Choroid plexus epithelial cell (primary cell): ENCODE measurements at regions not wholly inside any gene's neighbourhood (a gene's known extent, or its start where the extent isn't known, plus 50 kb on each side); places are given as distances from the start of the nearest gene placed in this dataset.
A peak's percentile ranks its signal among the peaks of the same experiment; 100 is the strongest.

ENCODE experiments used
- DNase-seq: peaks from one replicate; pipeline ENCODE4 v3.0.0-alpha.2; 2010; ENCODE audit warnings: low read depth
- H3K4me3 ChIP-seq: 2 replicates; pipeline ENCODE4 v1.5.1; 2011; ENCODE audit warnings: low read depth, mild to moderate bottlenecking, control low read depth, low read length, moderate library complexity
- TF ChIP-seq, protein P1 (sequence below): conservative IDR thresholded peaks from 2 replicates; pipeline ENCODE4 v1.5.1; 2011; ENCODE audit warnings: low read depth, mild to moderate bottlenecking, control low read depth, inconsistent platforms, low read length, moderate library complexity

DNA sequence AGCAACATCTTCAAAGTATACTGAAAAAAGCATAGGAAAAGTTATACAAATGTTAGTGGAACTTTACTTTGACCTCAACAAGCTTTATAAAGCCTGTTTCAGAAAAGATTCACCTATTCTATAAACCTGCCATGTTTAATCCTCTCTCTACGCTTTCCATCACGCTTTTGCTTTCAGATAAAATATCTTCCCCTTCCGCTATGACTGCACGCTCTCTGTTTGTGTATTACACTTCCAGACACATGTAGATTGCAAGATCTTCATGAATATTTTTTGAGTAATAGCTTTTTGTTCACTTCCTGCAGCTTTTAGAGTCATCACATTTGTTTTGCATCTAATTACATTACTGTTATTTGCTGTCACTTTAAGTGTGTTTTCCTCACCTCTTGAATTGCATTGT is 271.4 kb downstream of the RASSF9 start:
- no peak for DNase-seq
- TF ChIP-seq, protein P1, sequence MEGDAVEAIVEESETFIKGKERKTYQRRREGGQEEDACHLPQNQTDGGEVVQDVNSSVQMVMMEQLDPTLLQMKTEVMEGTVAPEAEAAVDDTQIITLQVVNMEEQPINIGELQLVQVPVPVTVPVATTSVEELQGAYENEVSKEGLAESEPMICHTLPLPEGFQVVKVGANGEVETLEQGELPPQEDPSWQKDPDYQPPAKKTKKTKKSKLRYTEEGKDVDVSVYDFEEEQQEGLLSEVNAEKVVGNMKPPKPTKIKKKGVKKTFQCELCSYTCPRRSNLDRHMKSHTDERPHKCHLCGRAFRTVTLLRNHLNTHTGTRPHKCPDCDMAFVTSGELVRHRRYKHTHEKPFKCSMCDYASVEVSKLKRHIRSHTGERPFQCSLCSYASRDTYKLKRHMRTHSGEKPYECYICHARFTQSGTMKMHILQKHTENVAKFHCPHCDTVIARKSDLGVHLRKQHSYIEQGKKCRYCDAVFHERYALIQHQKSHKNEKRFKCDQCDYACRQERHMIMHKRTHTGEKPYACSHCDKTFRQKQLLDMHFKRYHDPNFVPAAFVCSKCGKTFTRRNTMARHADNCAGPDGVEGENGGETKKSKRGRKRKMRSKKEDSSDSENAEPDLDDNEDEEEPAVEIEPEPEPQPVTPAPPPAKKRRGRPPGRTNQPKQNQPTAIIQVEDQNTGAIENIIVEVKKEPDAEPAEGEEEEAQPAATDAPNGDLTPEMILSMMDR, result no peak
- H3K4me3 ChIP-seq, result no peak overlapping the region

DNA sequence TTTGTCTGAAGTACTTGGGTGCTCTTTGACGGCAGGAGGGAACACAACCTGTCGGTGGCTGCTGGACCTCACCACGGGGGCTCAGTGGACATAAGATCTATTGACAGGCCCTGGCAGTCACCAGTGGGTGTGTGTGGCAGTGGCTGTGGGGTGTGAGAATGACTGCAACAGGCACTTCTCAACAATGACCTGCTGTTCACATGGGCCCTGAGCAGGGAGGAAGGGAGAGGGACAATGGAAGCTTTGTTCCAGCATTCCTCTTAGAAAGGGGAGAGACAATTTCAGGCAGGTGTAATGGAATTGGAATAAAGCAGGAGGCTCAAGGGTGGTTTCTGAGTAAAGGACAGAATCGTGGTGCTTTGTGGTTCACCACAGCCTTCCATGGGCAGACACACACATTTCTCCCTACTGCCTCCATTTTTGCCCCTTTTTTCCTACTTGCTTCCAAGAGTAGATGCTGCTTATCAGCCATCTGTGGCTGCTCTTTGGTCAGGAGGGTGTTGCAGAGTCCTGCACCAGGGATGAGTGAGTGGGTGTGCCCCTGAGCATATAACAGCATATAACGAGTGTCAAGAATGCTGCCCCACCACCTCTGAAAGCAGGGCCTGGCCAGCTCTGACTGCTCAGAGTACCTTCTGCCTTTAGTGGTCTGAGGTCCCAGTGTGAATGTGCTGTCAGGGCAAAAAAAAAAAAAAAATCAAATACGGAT is 267.7 kb downstream of the RASSF9 start:
- no peak for DNase-seq
- TF ChIP-seq, protein P1, result no peak
- H3K4me3 ChIP-seq, result no peak overlapping the region

DNA sequence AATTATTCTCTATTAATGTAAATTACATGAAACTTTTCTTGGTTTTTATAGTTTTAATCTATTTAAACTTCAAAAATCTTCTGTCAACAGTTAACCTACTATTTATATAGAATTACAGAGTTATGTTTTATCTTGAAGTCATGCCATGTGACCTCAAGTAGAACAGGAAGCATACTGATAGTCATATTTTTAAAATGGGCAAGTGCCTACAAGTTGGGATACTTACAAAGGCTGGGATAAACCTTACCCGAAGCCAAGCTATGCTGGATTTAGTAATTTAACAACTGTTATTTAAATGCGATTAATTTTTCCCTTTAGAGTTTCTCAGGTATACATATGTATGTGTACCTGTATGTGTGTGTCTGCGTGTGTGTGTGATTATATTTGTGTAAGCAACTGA is 266.9 kb downstream of the RASSF9 start:
- no peak for DNase-seq
- TF ChIP-seq, protein P1, result no peak
- H3K4me3 ChIP-seq, result no peak overlapping the region

DNA sequence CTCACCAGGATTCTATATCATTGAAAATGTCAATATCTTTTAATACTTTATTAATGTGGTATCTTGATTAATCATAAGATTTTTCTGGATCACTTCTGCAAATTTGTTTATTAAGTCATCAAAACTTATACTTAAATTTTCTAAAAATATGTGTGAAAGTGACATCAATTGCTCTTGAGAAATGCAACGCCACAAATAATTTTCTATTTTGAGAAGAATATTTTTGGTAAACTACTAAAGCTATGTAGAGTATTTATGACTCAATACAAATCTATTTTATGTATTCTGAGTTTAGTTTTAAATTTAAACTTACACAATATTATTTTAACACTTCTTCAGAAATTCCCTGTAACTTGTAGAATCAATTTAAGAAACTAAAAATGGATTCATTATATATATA is 263.3 kb downstream of the RASSF9 start:
- TF ChIP-seq, protein P1, result no peak
- H3K4me3 ChIP-seq, result no peak overlapping the region
- peak; percentile 12 for DNase-seq

DNA sequence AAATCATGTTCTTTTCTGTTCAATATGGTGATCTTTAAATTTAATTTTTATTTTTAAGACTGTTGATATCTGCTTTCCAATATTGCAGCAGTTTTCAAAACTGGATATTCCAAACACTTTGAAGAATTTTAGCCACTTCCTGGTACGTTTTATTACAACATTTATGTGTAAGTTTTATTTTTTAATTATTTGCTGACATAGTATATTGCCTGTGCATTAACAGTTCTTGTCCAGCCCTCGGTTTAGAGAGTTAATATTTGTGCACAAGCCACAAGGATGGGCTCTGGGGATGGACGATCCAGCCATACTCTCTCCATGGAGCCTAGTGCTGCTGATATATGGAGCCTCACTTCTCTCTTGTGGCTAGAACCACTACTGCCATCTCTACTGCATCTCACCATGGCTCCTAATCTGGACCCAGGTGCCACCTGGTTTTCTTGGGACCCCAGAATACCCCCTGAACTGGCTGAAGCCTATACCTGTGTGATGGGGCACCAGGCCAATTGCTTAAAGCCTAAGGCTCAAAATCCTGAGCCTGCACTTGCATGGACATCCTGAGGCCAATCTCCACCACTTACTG is 262.5 kb downstream of the RASSF9 start:
- no peak for DNase-seq
- no peak overlapping the region for H3K4me3 ChIP-seq
- TF ChIP-seq, protein P1, result no peak

DNA sequence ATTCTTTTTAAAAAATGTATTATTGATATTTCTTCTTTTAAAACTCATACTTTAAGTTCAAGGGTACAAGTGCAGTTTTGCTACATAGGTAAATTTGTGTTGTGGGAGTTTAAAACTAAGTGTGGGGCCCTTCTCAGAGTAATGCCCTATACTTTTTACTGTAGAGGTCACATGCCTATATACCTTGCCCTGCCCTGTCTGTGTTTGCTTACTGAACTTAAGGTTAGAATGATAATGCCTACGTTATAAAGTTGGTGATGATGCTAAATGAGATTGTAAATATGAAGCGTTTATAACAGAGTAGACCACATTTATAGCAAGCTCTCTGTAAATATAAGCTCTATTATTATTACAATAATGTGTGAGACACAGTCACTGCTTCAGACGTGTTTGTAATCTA is 261.9 kb downstream of the RASSF9 start:
- no peak for DNase-seq

More for the DNA sequence above, 261.9 kb downstream of the RASSF9 start:
- TF ChIP-seq, protein P1, result no peak
- no peak overlapping the region for H3K4me3 ChIP-seq
